CD4-positive, CD25-positive, alpha-beta regulatory T cell (primary cell): ENCODE measurements at regions not wholly inside any gene's neighbourhood (a gene's known extent, or its start where the extent isn't known, plus 50 kb on each side); places are given as distances from the start of the nearest gene placed in this dataset.
"Not testable (repeated sequence)": the region's sequence is repeated elsewhere in the genome, so short reads cannot be mapped to it uniquely, and the experiment has no call there.

Experiments used
- ATAC-seq, 2 donors: fragments of 150-1000 bp; cut with Tn5 transposase; one replicate each; pipeline ENCODE4 v1.10.0; 2021; ENCODE audit warnings: low read depth in 2 of 2, moderate number of reproducible peaks in 2 of 2, moderate library complexity in 1 of 2
- DNase-seq, 3 donors: peaks; one replicate each; pipeline versions ENCODE4 v3.0.0 to v3.0.0-alpha.2; 2012 to 2022; ENCODE audit warnings: mixed read lengths in 1 of 3
- H3K27ac ChIP-seq: one replicate; pipeline ENCODE4 v1.7.0; 2013; ENCODE audit warnings: mild to moderate bottlenecking, low read length; ENCODE audit not compliant: insufficient read depth, poor library complexity, severe bottlenecking
- H3K27me3 ChIP-seq: one replicate; pipeline ENCODE4 v1.7.0; 2013; ENCODE audit warnings: low read length; ENCODE audit not compliant: control insufficient read depth, insufficient read depth
- H3K36me3 ChIP-seq: one replicate; pipeline ENCODE4 v1.7.0; 2013; ENCODE audit warnings: mild to moderate bottlenecking, low read length, moderate library complexity; ENCODE audit not compliant: control insufficient read depth, insufficient read depth
- H3K4me1 ChIP-seq: 2 replicates; pipeline ENCODE4 v1.7.0; 2013; ENCODE audit warnings: mild to moderate bottlenecking, low read length; ENCODE audit not compliant: insufficient read depth, control insufficient read depth, poor library complexity, severe bottlenecking
- H3K4me3 ChIP-seq: one replicate; pipeline ENCODE4 v1.7.0; 2013; ENCODE audit warnings: low read depth, mild to moderate bottlenecking, low read length, moderate library complexity
- H3K9me3 ChIP-seq, 2 experiments: 1 replicate in 1 of 2; 2 replicates in 1 of 2; pipeline ENCODE4 v1.7.0; 2013; ENCODE audit warnings: low read length in 2 of 2, mild to moderate bottlenecking in 1 of 2, moderate library complexity in 1 of 2; ENCODE audit not compliant: control insufficient read depth in 2 of 2
- H3K27ac Mint-ChIP-seq, 3 donors: one replicate each; pipeline ENCODE4 v1.8.0; 2020 to 2022; ENCODE audit warnings: mild to moderate bottlenecking in 3 of 3, mixed read lengths in 3 of 3, moderate library complexity in 2 of 3
- H3K27me3 Mint-ChIP-seq: one replicate; pipeline ENCODE4 v1.8.0; 2022; ENCODE audit warnings: mild to moderate bottlenecking, mixed read lengths
- H3K36me3 Mint-ChIP-seq: one replicate; pipeline ENCODE4 v1.8.0; 2020; ENCODE audit warnings: mixed read lengths
- H3K4me1 Mint-ChIP-seq, 4 donors: one replicate each; pipeline ENCODE4 v1.8.0; 2020 to 2022; ENCODE audit warnings: mixed read lengths in 4 of 4, mild to moderate bottlenecking in 1 of 4
- H3K4me3 Mint-ChIP-seq, 4 donors: one replicate each; pipeline ENCODE4 v1.8.0; 2020 to 2022; ENCODE audit warnings: mild to moderate bottlenecking in 4 of 4, mixed read lengths in 4 of 4, moderate library complexity in 3 of 4
- H3K9me3 Mint-ChIP-seq, 7 donors: one replicate each; pipeline ENCODE4 v1.8.0; 2020 to 2022; ENCODE audit warnings: mixed read lengths in 7 of 7, mild to moderate bottlenecking in 3 of 7, moderate library complexity in 2 of 7

DNA sequence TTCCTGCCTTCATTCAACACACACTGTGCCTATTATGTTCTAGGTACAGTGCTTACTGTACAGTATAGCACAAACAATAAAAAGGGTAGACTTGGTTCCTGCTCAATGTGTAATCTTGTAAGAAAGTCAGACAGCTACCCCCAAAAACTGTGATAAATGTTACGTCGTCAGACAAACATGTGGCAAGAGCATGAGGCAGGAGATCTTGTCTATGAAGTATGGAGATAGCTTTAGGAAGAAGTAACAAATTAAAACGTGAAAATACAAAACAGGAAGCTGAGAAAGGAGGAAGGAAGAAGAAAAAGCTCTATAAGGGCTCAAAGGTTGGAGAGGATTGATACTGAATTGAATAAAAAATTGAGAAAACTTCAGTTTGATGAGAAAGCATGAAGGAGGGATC, 276.2 kb upstream of the HNRNPA3 start:
- Mint-ChIP-seq H3K4me1 (peaks cover 3 to 20% (median 13%) of the 10 kb centered on the region in 4 donors), H3K9me3 (peaks cover 0 to 9% (median 0%) of the 10 kb centered on the region in 7 donors), H3K4me3 (no peak overlapping the region), H3K27me3 (peaks cover 38% of the 10 kb centered on the region), H3K27ac (no peak overlapping the region), H3K36me3 (no peaks in the 10 kb centered on the region)
- H3K27ac ChIP-seq: no peak overlapping the region
- H3K9me3 ChIP-seq: no peaks in the 10 kb centered on the region
- H3K27me3 ChIP-seq: peaks cover 2% of the 10 kb centered on the region
- H3K36me3 ChIP-seq: no peaks in the 10 kb centered on the region
- peaks cover 9% of the 10 kb centered on the region for H3K4me1 ChIP-seq
- no peak overlapping the region for H3K4me3 ChIP-seq
- no peak for ATAC-seq
- no peak for DNase-seq

DNA sequence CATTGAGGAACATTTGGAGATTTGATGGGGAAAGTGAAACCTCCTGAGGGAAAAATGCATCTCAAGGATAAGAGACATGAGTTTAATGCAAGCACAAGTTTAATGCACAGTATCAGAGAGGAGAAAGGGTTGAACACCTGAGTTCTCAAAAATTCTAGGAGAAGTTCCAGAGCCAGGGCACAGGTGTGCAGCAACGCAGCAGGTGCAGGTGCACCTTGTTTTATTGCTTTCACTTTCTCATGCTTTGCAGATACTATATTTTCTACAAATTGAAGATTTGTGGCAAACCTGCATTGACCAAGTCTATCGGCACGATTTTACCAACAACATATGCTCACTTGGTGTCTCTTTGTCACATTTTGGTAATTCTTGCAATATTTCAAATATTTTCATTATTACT, 267.6 kb upstream of the HNRNPA3 start:
- H3K27me3 ChIP-seq: peaks cover 4% of the 10 kb centered on the region
- H3K27ac Mint-ChIP-seq: no peak overlapping the region
- no peak for ATAC-seq

DNA sequence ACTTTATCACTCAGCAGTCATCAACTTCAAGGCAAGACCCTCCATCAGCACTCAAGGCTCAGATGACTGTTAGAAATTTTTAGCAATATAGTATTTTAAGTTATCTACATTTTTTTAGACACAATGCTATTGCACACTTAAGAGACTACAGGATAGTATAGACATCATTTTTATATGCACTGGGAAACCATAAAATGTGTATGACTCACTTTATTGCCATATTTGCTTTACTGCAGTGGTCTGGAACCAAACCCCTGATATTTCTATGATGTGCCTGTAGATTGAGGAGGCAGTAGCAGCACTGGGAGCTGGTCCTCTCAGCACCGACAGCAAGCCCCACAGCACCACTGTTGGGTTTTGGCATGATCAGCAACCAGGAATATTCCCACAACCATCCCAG, 264.8 kb upstream of the HNRNPA3 start:
- no peak for DNase-seq
- no peaks in the 10 kb centered on the region for H3K36me3 Mint-ChIP-seq
- peaks cover 0 to 10% (median 0%) of the 10 kb centered on the region in 7 donors for H3K9me3 Mint-ChIP-seq
- no peak overlapping the region for H3K4me3 Mint-ChIP-seq
- peaks cover 25% of the 10 kb centered on the region for H3K27me3 Mint-ChIP-seq
- H3K4me1 Mint-ChIP-seq: no peaks in the 10 kb centered on the region
- Histone ChIP-seq H3K27me3 (peaks cover 4% of the 10 kb centered on the region), H3K36me3 (no peaks in the 10 kb centered on the region), H3K4me1 (no peaks in the 10 kb centered on the region), H3K4me3 (no peak overlapping the region), H3K9me3 (peaks cover 0 to 2% of the 10 kb centered on the region in 2 experiments), H3K27ac (no peak overlapping the region)
- no peak for ATAC-seq
- H3K27ac Mint-ChIP-seq: peak overlapping the region in 1 of 3 donors; percentile 15

More for the DNA sequence above, 267.6 kb upstream of the HNRNPA3 start:
- Histone ChIP-seq H3K27ac (no peak overlapping the region), H3K4me3 (no peak overlapping the region), H3K4me1 (no peaks in the 10 kb centered on the region), H3K9me3 (no peaks in the 10 kb centered on the region), H3K36me3 (no peaks in the 10 kb centered on the region)
- H3K27me3 Mint-ChIP-seq: peaks cover 34% of the 10 kb centered on the region
- H3K4me1 Mint-ChIP-seq: no peaks in the 10 kb centered on the region
- no peaks in the 10 kb centered on the region for H3K36me3 Mint-ChIP-seq
- peaks cover 0 to 8% (median 0%) of the 10 kb centered on the region in 7 donors for H3K9me3 Mint-ChIP-seq
- no peak for DNase-seq
- H3K4me3 Mint-ChIP-seq: no peak overlapping the region

DNA sequence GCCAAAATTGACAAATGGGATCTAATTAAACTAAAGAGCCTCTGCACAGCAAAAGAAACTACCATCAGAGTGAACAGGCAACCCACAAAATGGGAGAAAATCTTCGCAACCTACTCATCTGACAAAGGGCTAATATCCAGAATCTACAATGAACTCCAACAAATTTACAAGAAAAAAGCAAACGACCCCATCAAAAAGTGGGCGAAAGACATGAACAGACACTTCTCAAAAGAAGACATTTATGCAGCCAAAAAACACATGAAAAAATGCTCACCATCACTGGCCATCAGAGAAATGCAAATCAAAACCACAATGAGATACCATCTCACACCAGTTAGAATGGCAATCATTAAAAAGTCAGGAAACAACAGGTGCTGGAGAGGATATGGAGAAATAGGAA, 261.4 kb upstream of the HNRNPA3 start:
- not testable (repeated sequence) for H3K9me3 Mint-ChIP-seq, H3K4me3 Mint-ChIP-seq, H3K27ac ChIP-seq, H3K27ac Mint-ChIP-seq, ATAC-seq, H3K4me3 ChIP-seq, H3K9me3 ChIP-seq, DNase-seq, H3K36me3 Mint-ChIP-seq, H3K4me1 Mint-ChIP-seq, H3K27me3 ChIP-seq, H3K36me3 ChIP-seq, H3K4me1 ChIP-seq
- peaks cover 20% of the 10 kb centered on the region for H3K27me3 Mint-ChIP-seq

DNA sequence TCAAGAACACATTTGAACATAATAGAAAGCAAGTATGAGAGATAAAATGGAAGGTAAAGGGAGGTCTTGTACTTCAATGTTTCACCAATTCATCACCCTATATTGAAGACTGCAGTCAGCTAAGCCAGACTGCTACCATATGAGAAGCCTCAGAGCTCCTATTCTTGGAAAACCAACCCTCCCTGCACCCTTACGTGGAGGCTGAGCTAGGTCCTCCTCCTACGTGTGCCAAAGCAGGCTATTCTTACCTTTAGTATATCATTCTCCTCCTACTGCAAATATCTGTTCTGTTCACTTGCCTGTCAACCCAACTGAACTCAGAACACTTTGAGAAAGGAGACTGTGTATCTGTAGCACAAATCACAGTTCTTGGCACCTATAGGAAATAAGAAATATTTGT, 255.8 kb upstream of the HNRNPA3 start:
- Histone ChIP-seq H3K27me3 (peaks cover 9% of the 10 kb centered on the region), H3K36me3 (no peaks in the 10 kb centered on the region), H3K4me3 (no peak overlapping the region), H3K27ac (no peak overlapping the region), H3K4me1 (no peaks in the 10 kb centered on the region), H3K9me3 (no peaks in the 10 kb centered on the region)
- H3K4me3 Mint-ChIP-seq: no peak overlapping the region
- ATAC-seq (no peak), DNase-seq (no peak)
- H3K27me3 Mint-ChIP-seq: peaks cover 37% of the 10 kb centered on the region
- no peaks in the 10 kb centered on the region for H3K36me3 Mint-ChIP-seq
- no peak overlapping the region for H3K27ac Mint-ChIP-seq
- H3K4me1 Mint-ChIP-seq: no peaks in the 10 kb centered on the region
- peaks cover 0 to 2% (median 0%) of the 10 kb centered on the region in 7 donors for H3K9me3 Mint-ChIP-seq

DNA sequence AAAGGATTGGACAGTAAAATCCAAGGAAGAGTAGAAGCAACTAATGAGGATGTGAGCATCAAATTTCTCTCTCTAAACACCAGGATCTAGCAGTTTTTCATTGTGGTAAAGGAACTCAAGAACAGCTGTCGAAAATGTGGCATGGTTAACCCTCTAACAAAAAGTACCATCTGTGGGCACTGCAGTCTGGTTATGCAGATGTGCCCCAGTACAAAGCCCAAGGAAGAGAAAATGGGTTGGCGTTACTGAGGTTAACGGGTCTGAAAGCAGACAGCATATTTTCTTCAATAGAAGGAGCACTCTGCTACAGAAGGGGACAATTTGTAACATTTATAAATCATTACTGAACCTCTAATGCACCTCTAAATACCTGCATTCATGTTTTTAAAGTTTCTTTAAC, 253.0 kb upstream of the HNRNPA3 start:
- H3K27me3 ChIP-seq: peaks cover 11% of the 10 kb centered on the region
- Mint-ChIP-seq H3K27me3 (peaks cover 50% of the 10 kb centered on the region), H3K27ac (no peak overlapping the region), H3K36me3 (no peaks in the 10 kb centered on the region), H3K9me3 (peaks cover 0 to 2% (median 0%) of the 10 kb centered on the region in 7 donors), H3K4me1 (no peaks in the 10 kb centered on the region), H3K4me3 (no peak overlapping the region)
- ATAC-seq (no peak), DNase-seq (no peak)
- H3K36me3 ChIP-seq: no peaks in the 10 kb centered on the region
- H3K4me1 ChIP-seq: no peaks in the 10 kb centered on the region
- H3K27ac ChIP-seq: no peak overlapping the region
- no peaks in the 10 kb centered on the region for H3K9me3 ChIP-seq
- no peak overlapping the region for H3K4me3 ChIP-seq

DNA sequence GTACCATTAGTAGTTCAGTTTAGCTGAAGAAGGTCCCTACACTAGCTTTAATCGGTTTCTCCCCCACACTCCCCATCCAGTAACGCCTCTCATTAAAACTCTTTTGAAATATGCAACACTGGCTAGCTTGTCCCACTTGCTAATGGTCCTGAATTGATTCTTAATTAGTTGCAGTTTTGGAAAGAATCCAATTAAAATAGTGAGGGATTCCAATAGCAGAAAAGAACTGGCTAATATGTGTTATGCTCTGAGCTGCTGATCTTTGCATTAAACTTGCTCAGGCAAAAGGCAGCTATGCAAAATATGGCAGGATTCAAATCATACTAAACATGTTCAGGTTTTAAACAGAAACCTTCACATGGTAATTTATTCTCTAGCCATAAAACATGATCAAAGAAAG, 252.5 kb upstream of the HNRNPA3 start:
- H3K9me3 ChIP-seq: no peaks in the 10 kb centered on the region
- H3K27me3 ChIP-seq: peaks cover 11% of the 10 kb centered on the region
- peaks cover 51% of the 10 kb centered on the region for H3K27me3 Mint-ChIP-seq
- peaks cover 0 to 2% (median 0%) of the 10 kb centered on the region in 7 donors for H3K9me3 Mint-ChIP-seq
- H3K4me1 ChIP-seq: no peaks in the 10 kb centered on the region
- DNase-seq (no peak), ATAC-seq (no peak)
- H3K36me3 ChIP-seq: no peaks in the 10 kb centered on the region
- H3K4me3 ChIP-seq: no peak overlapping the region
- H3K36me3 Mint-ChIP-seq: no peaks in the 10 kb centered on the region
- no peak overlapping the region for H3K27ac ChIP-seq
- H3K4me3 Mint-ChIP-seq: peak overlapping the region in 1 of 4 donors; percentile 55
- H3K27ac Mint-ChIP-seq: no peak overlapping the region
- H3K4me1 Mint-ChIP-seq: no peaks in the 10 kb centered on the region

DNA sequence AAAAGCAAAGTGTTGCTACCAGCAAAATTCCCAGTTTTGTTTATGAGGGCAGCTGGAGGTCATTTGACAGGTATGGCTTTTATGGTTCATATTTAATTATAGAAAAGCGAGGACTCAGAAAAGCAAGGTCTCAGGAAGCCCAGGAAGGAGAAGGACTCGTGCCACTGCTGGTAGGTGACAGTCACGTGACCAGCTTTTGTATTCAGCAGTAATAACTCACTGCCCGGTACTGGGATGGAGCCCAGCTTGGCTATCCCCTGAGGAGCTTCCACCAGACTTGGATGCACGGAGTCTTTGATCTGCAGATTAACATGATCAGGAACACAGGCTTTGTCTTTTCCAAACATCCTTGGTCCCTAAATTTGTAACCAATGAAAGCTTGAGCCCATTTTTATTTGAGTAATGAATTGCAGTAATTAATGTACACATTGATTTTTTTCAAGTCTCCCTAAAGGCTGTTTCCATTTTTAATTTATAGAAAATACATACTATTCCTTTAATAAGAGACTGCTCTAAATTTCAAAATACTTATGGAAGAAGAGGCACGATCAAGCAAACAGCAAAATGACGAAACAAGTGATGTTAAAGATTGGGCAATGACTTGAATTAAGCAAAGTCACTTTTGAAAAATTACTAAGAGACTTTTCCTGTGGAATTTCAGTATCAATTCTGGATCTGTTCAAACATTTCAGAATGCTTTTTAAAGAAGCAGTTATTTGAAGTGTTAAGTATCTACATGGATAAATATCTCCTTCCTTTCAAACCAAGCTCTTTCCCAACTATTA, 251.7 kb upstream of the HNRNPA3 start:
- Histone ChIP-seq H3K4me3 (no peak overlapping the region), H3K4me1 (no peaks in the 10 kb centered on the region), H3K27me3 (peaks cover 11% of the 10 kb centered on the region), H3K9me3 (no peaks in the 10 kb centered on the region), H3K36me3 (no peaks in the 10 kb centered on the region), H3K27ac (no peak overlapping the region)
- Mint-ChIP-seq H3K4me3 (no peak overlapping the region), H3K9me3 (peaks cover 0 to 2% (median 0%) of the 10 kb centered on the region in 7 donors), H3K4me1 (no peaks in the 10 kb centered on the region), H3K27me3 (peaks cover 53% of the 10 kb centered on the region), H3K27ac (no peak overlapping the region), H3K36me3 (no peaks in the 10 kb centered on the region)
- ATAC-seq (no peak), DNase-seq (no peak)
